ENCODE measurements at regions not wholly inside any gene's neighbourhood (a gene's known extent, or its start where the extent isn't known, plus 50 kb on each side); places are given as distances from the start of the nearest gene placed in this dataset.

DNA sequence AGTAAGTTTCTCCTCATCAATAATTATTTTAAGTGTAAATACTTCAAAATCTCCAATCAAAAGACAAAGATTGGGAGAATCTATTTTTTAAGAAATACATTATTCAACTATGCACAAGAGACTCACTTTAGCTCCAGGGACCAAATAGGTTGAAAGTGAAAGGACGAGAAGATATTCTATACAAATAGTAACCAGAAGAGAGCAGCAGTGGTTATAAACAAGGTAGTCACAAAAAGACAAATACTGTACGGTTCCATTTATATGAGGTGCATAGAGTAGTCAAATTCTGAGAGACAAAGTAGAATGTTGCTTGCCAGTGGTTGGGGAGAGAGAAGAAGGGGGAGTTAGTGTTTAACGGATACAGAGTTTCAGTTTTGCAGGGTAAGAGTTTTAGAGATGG lies 69.8 kb downstream of the POU3F3 start:
- Histone ChIP-seq H2AFZ (ENCODE audit: low read length) (no peak overlapping the region), H3T11ph (ENCODE audit: low read length) (no peak overlapping the region), H2AK5ac (ENCODE audit: insufficient read length, low read length) (no peak overlapping the region), H4K20me1 (ENCODE audit: control insufficient read depth, insufficient read depth, insufficient read length) (no peaks in the 10 kb centered on the region), H3K79me2 (ENCODE audit: insufficient read depth, low read length) (no peaks in the 10 kb centered on the region), H2BK5ac (ENCODE audit: insufficient read length, low read length) (no peak overlapping the region), H4K5ac (ENCODE audit: insufficient read length, low read depth, low read length) (no peak overlapping the region), H3K9me3 (ENCODE audit: control insufficient read depth, low read depth, low read length) (no peaks in the 10 kb centered on the region), H4K91ac (ENCODE audit: insufficient read length, low read depth, low read length) (no peak overlapping the region), H4K8ac (replicated peaks; ENCODE audit: insufficient read length, low read depth, low read length) (no peak overlapping the region), H3K14ac (ENCODE audit: insufficient read depth, low read length) (no peak overlapping the region), H2BK12ac (ENCODE audit: insufficient read length, low read depth, low read length) (no peak overlapping the region), H3K27ac (ENCODE audit: insufficient read length, low read depth, low read length) (no peak overlapping the region), H3K23ac (ENCODE audit: insufficient read length, low read depth, low read length) (no peak overlapping the region), H3K56ac (ENCODE audit: insufficient read length, low read depth, low read length) (no peak overlapping the region), H3K18ac (ENCODE audit: insufficient read length, low read depth, low read length) (no peak overlapping the region), H3K4ac (ENCODE audit: low read depth, low read length) (no peak overlapping the region), H2BK15ac (ENCODE audit: low read depth, low read length) (no peak overlapping the region), H3K9ac (ENCODE audit: extremely low read depth, insufficient read length, low read length) (no peak overlapping the region), H2BK20ac (ENCODE audit: low read depth, low read length, poor library complexity, severe bottlenecking) (no peak overlapping the region), H3K4me1 (ENCODE audit: insufficient read depth, low read length) (no peaks in the 10 kb centered on the region), H3K79me1 (ENCODE audit: insufficient read depth, low read depth, low read length, poor library complexity, severe bottlenecking) (no peaks in the 10 kb centered on the region), H3K27me3 (ENCODE audit: insufficient read depth, low read length) (no peaks in the 10 kb centered on the region), H3K4me2 (ENCODE audit: insufficient read depth, insufficient read length, low read length) (no peak overlapping the region), H2BK120ac (ENCODE audit: low read depth, low read length, poor library complexity, severe bottlenecking) (no peak overlapping the region), H3K23me2 (ENCODE audit: insufficient read length, low read depth, low read length, poor library complexity, severe bottlenecking) (no peaks in the 10 kb centered on the region)
- Mint-ChIP-seq H3K27me3 (ENCODE audit: low read depth) (no peaks in the 10 kb centered on the region), H3K27ac (no peak overlapping the region), H3K36me3 (ENCODE audit: insufficient read depth in 1 of 3, low read depth in 3 of 3) (no peaks in the 10 kb centered on the region), H3K4me3 (no peak overlapping the region), H3K4me1 (no peaks in the 10 kb centered on the region), H3K9me3 (no peaks in the 10 kb centered on the region)
- no CpG with 5 or more reads among the region's 3 CpGs for WGBS (ENCODE audit: extremely low coverage, insufficient read length, low lambda C conversion rate)
- TF ChIP-seq, protein P1, sequence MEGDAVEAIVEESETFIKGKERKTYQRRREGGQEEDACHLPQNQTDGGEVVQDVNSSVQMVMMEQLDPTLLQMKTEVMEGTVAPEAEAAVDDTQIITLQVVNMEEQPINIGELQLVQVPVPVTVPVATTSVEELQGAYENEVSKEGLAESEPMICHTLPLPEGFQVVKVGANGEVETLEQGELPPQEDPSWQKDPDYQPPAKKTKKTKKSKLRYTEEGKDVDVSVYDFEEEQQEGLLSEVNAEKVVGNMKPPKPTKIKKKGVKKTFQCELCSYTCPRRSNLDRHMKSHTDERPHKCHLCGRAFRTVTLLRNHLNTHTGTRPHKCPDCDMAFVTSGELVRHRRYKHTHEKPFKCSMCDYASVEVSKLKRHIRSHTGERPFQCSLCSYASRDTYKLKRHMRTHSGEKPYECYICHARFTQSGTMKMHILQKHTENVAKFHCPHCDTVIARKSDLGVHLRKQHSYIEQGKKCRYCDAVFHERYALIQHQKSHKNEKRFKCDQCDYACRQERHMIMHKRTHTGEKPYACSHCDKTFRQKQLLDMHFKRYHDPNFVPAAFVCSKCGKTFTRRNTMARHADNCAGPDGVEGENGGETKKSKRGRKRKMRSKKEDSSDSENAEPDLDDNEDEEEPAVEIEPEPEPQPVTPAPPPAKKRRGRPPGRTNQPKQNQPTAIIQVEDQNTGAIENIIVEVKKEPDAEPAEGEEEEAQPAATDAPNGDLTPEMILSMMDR (conservative IDR thresholded peaks at IDR 0.05): no peak
- DNase-seq: no peak
